Ovary (tissue), 7 donors: ENCODE measurements at regions not wholly inside any gene's neighbourhood (a gene's known extent, or its start where the extent isn't known, plus 50 kb on each side); places are given as distances from the start of the nearest gene placed in this dataset.

ENCODE experiments used
- DNase-seq, 5 donors: peaks; one replicate each; pipeline ENCODE4 v3.0.0-alpha.2; 2019 to 2020
- H3K27ac ChIP-seq, 2 donors: fragments of 200-600 bp; one replicate each; pipeline versions ENCODE4 v1.5.1 to v1.8.0; 2019 to 2022
- H3K27me3 ChIP-seq: fragments of 200-600 bp; one replicate; pipeline ENCODE4 v1.8.0; 2022
- H3K36me3 ChIP-seq: fragments of 200-600 bp; sonication (generic); one replicate; pipeline ENCODE4 v1.5.1; 2019
- H3K4me1 ChIP-seq: one replicate; pipeline ENCODE4 v1.8.1; 2013; ENCODE audit warnings: mild to moderate bottlenecking, moderate library complexity; ENCODE audit not compliant: insufficient read depth
- H3K4me3 ChIP-seq: fragments of 200-600 bp; sonication (generic); one replicate; pipeline ENCODE4 v1.5.1; 2017
- H3K9me3 ChIP-seq, 2 donors: fragments of 200-600 bp in 1 of 2; sonication (generic) in 1 of 2; one replicate each; pipeline versions ENCODE4 v1.5.1 to v1.8.1; 2013 to 2019; ENCODE audit warnings: mild to moderate bottlenecking in 1 of 2, moderate library complexity in 1 of 2
- EP300 ChIP-seq: sonication (generic); formaldehyde crosslinking; IDR thresholded peaks from one replicate; pipeline ENCODE4 v1.6.1; 2017; ENCODE audit warnings: antibody characterized with exemption
- POLR2A ChIP-seq: fragments of 450-650 bp; IDR thresholded peaks from one replicate; pipeline ENCODE4 v1.6.1; 2017; ENCODE audit warnings: antibody characterized with exemption, mild to moderate bottlenecking, moderate library complexity
- WGBS, 3 donors: extraction: QIAGEN DNeasy Blood & Tissue Kit in 1 of 3; methylation state at CpG; one replicate each; pipeline versions ENCODE4 v1.1.5 to v1.1.7; 2013 to 2017; 5-methylcytosine and 5-hydroxymethylcytosine counted together
- intact Hi-C, 4 donors: fragments of 100-400 bp; cut with DNase I; formaldehyde crosslinking; loops; one replicate each; pipeline versions ENCODE4 v1.11.0 to v1.15.1; 2022 to 2023
- TF ChIP-seq, protein P1 (sequence below), 3 donors: fragments of 450-650 bp in 2 of 3; fragments of 200-600 bp in 1 of 3; IDR thresholded peaks; one replicate each; pipeline versions ENCODE4 v1.5.1 to v1.8.0; 2016 to 2022; ENCODE audit warnings: antibody characterized with exemption in 3 of 3, mild to moderate bottlenecking in 1 of 3
- donor health status: DM: no; HTN: no; CAD: no; lungs with moderate emphysema.
- donor health status: DM: no; HTN: no; CAD: no.
- donor health status: Bipolar disorder and iron deficiency.
- donor health status: DM: no; HTN: no; CAD: no.
- donor health status: DM: yes; HTN: yes; CAD: no.

DNA sequence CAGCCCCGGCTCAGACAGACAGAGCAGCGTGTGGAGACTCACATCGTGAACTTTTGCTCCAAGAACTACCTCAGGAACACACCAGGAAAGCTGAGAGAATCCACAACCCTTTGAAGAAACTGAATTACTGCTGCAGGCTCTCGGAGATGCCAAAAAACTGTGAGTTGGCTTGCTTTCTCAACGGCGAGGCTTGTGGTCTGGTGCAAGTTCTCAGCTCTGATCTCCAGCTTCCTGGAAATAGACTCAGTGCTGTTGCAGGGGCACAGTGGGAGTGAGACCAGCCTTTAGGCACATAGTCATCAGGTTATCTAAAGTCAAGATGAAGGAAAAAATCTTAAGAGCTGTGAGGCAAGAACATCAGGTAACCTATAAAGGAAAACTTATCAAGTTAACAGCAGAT lies 273.7 kb upstream of the LRATD1 start:
- no peaks in the 10 kb centered on the region for H3K9me3 ChIP-seq
- H3K27ac ChIP-seq = no peak overlapping the region
- no peak overlapping the region for H3K4me3 ChIP-seq
- H3K4me1 ChIP-seq = no peaks in the 10 kb centered on the region
- H3K27me3 ChIP-seq = no peaks in the 10 kb centered on the region
- intact Hi-C loops = no loop called here
- WGBS, 3 donors = 82 to 90% (median 88%) methylated on average over 6 of the region's 6 CpGs
- no peak for DNase-seq
- TF ChIP-seq, protein P1, sequence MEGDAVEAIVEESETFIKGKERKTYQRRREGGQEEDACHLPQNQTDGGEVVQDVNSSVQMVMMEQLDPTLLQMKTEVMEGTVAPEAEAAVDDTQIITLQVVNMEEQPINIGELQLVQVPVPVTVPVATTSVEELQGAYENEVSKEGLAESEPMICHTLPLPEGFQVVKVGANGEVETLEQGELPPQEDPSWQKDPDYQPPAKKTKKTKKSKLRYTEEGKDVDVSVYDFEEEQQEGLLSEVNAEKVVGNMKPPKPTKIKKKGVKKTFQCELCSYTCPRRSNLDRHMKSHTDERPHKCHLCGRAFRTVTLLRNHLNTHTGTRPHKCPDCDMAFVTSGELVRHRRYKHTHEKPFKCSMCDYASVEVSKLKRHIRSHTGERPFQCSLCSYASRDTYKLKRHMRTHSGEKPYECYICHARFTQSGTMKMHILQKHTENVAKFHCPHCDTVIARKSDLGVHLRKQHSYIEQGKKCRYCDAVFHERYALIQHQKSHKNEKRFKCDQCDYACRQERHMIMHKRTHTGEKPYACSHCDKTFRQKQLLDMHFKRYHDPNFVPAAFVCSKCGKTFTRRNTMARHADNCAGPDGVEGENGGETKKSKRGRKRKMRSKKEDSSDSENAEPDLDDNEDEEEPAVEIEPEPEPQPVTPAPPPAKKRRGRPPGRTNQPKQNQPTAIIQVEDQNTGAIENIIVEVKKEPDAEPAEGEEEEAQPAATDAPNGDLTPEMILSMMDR (IDR thresholded peaks at IDR 0.05) = no peak
- H3K36me3 ChIP-seq = no peaks in the 10 kb centered on the region

DNA sequence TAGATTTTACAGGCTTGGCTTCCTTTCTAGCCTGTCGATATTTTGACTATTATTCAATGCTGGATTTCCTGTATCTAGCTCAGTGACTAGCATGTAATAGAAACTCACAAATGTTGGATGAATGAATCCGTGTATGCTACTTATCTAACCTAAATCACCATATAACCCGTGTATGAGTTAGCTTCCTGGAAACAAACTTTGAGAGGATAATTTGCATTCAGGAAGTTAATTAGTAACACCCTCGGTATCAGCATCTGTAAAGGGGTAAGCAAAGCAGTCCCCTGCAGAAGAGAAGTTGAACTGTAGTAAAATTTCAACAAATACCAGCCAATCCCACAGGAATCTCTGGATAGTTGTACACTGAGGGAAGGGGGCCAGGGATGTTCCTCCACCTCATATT lies 269.4 kb upstream of the LRATD1 start:
- Histone ChIP-seq H3K9me3 (no peaks in the 10 kb centered on the region), H3K4me3 (no peak overlapping the region), H3K27ac (no peak overlapping the region), H3K27me3 (no peaks in the 10 kb centered on the region), H3K4me1 (no peaks in the 10 kb centered on the region), H3K36me3 (no peaks in the 10 kb centered on the region)
- WGBS, 3 donors = 83% methylated on average over 4 of the region's 4 CpGs
- TF ChIP-seq, protein P1 (IDR thresholded peaks at IDR 0.05) = no peak
- TF ChIP-seq EP300 = no peak
- no peak for TF ChIP-seq POLR2A
- DNase-seq = no peak
- intact Hi-C loops = no loop called here

DNA sequence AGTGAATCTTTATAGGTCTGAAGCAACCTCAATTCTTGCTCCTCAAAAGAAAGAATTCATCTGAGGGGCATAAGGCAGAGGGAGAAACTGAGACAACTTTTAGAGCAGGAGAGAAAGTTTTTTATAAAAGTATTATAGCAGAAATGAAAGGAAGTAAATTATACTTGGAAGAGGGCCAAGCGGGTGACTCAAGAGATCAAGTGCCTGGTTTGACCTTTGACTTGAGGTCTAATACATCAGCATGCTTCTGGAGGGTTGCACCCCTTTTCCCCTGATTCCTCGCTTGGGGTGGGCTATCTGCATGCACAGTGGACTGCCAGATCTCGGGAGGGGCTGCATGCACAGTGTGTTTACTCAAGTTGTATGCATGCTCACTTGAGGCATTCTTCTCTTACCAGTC lies 268.5 kb upstream of the LRATD1 start:
- Histone ChIP-seq H3K27ac (no peak overlapping the region), H3K9me3 (no peaks in the 10 kb centered on the region), H3K36me3 (no peaks in the 10 kb centered on the region), H3K4me3 (no peak overlapping the region), H3K27me3 (no peaks in the 10 kb centered on the region), H3K4me1 (no peaks in the 10 kb centered on the region)
- intact Hi-C loops = no loop called here
- 38 to 80% (median 70%) methylated on average over 3 of the region's 3 CpGs for WGBS, 3 donors
- TF ChIP-seq POLR2A (no peak), EP300 (no peak)
- TF ChIP-seq, protein P1 (IDR thresholded peaks at IDR 0.05) = no peak
- DNase-seq = no peak

DNA sequence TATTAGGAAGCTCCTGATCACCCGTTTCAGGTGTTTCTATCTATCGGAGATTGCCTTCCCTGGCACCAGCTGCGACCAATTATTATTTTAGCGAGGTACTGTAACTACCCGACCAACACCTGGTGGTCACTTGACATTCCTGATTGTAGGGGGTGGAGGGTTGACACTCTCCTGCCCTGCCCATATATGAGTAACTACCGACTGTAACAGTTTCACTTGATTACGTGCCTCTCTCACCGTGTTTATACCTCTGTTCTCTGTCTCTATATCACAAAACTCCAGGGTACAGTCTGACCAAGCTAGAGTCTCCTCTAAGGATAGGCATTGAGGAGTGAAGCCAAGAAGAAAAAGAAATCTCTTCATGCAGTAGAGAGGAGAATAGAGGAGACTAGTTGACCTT lies 268.0 kb upstream of the LRATD1 start:
- intact Hi-C loops = no loop called here
- Histone ChIP-seq H3K36me3 (no peaks in the 10 kb centered on the region), H3K4me3 (no peak overlapping the region), H3K9me3 (no peaks in the 10 kb centered on the region), H3K27me3 (no peaks in the 10 kb centered on the region), H3K27ac (no peak overlapping the region), H3K4me1 (no peaks in the 10 kb centered on the region)
- no peak for TF ChIP-seq EP300
- TF ChIP-seq, protein P1 (IDR thresholded peaks at IDR 0.05) = no peak
- TF ChIP-seq POLR2A = no peak
- 88 to 91% (median 91%) methylated on average over 8 of the region's 8 CpGs for WGBS, 3 donors
- no peak for DNase-seq

DNA sequence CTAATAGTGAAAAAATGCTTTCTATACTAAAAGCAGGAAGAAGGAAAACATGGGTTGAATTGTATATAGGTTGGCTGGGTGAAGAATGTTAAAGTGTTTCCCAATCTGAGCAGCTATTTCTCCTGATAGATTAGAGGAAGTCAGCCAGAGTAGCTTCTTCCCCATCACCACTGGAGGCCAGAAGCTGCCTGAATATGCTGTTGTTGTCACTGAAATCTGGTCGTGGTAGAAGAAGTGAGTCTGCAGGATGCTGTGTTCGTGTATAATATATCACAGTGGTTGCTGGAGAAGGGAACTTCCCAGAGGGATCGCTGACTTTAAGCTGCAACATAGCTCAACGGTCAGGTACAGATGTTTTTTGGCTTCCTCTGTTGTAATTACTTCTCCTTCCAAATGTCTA lies 247.5 kb upstream of the LRATD1 start:
- WGBS, 3 donors = 21 to 40% (median 35%) methylated on average over 4 of the region's 4 CpGs
- H3K27me3 ChIP-seq = no peaks in the 10 kb centered on the region
- no peak for DNase-seq
- H3K27ac ChIP-seq = no peak overlapping the region
- intact Hi-C loops = no loop called here
- H3K36me3 ChIP-seq = no peaks in the 10 kb centered on the region
- H3K4me3 ChIP-seq = no peak overlapping the region
- TF ChIP-seq POLR2A = no peak
- no peak for TF ChIP-seq EP300
- TF ChIP-seq, protein P1 (IDR thresholded peaks at IDR 0.05) = no peak
- no peaks in the 10 kb centered on the region for H3K9me3 ChIP-seq
- H3K4me1 ChIP-seq = no peaks in the 10 kb centered on the region
